K562 (cell line): ENCODE measurements at regions not wholly inside any gene's neighbourhood (a gene's known extent, or its start where the extent isn't known, plus 50 kb on each side); places are given as distances from the start of the nearest gene placed in this dataset.

Experiments used
- ATAC-seq: fragments of 200-7000 bp; cut with Tn5 transposase; 3 replicates; pipeline ENCODE4 v1.9.1; 2020; ENCODE audit warnings: moderate library complexity
- BruUV-seq: library from RNA; stranded (reverse); fragments of 400-500 nt; replicated peaks from 2 replicates; lab custom pipeline; 2021; lab: Mats Ljungman, UMichigan
- CTCF ChIA-PET: fragments of 300-600 bp; formaldehyde crosslinking; extraction: SDS; loops from one replicate; lab custom pipeline; 2021; ENCODE audit warnings: low intra/inter-chr PET ratio; lab: Yijun Ruan, JAX
- POLR2A ChIA-PET: fragments of 300-600, 350-650 bp; sonication (Branson Sonifier 250); formaldehyde crosslinking; extraction: SDS; loops from one replicate; lab custom pipeline; 2021; ENCODE audit warnings: antibody characterized with exemption, inconsistent platforms; lab: Yijun Ruan, JAX
- DNase-seq, 4 experiments: peaks; one replicate each; pipeline versions ENCODE4 v3.0.0 to v3.0.0-alpha.2; 2011 to 2018; ENCODE audit warnings: low spot score in 3 of 4, mixed read lengths in 3 of 4; ENCODE audit errors: extremely low read depth in 1 of 4
- FAIRE-seq: peaks from 2 replicates; lab custom pipeline; 2011; peaks lifted over from hg19 to GRCh38; lab: Jason Lieb, UNC
- H2AFZ ChIP-seq: 2 replicates; pipeline ENCODE4 v1.6.0; 2011; ENCODE audit warnings: low read depth, low read length, control low read depth, inconsistent platforms
- H3K27ac ChIP-seq: fragments of 200-600 bp; 3 replicates; pipeline ENCODE4 v1.8.0; 2011; ENCODE audit warnings: low read depth, mild to moderate bottlenecking, control low read depth, inconsistent platforms, low read length, moderate library complexity, mixed read lengths; ENCODE audit errors: extremely low read depth
- H3K27me3 ChIP-seq, 2 experiments: fragments of 300-600 bp in 1 of 2; 2 replicates in 1 of 2; 3 replicates in 1 of 2; pipeline versions ENCODE4 v1.6.0 to v1.8.0; 2011; ENCODE audit warnings: inconsistent platforms in 2 of 2, low read length in 2 of 2, mild to moderate bottlenecking in 1 of 2, mixed read lengths in 1 of 2, moderate library complexity in 1 of 2; ENCODE audit not compliant: control insufficient read depth in 2 of 2, insufficient read depth in 2 of 2
- H3K36me3 ChIP-seq: fragments of 300-600 bp; 3 replicates; pipeline ENCODE4 v1.8.0; 2011; ENCODE audit warnings: mild to moderate bottlenecking, low read length, inconsistent platforms; ENCODE audit not compliant: control insufficient read depth, insufficient read depth
- H3K4me1 ChIP-seq, 2 experiments: fragments of 200-600 bp in 1 of 2; replicated peaks in 1 of 2; 2 replicates in 1 of 2; 3 replicates in 1 of 2; pipeline versions ENCODE4 v1.5.1 to v1.8.0; 2011; ENCODE audit warnings: inconsistent platforms in 2 of 2, low read length in 2 of 2, mild to moderate bottlenecking in 1 of 2, mixed read lengths in 1 of 2, moderate library complexity in 1 of 2; ENCODE audit not compliant: control insufficient read depth in 2 of 2, insufficient read depth in 2 of 2
- H3K4me2 ChIP-seq: 2 replicates; pipeline ENCODE4 v1.6.1; 2011; ENCODE audit warnings: low read length, control low read depth, inconsistent platforms, mixed read lengths; ENCODE audit not compliant: insufficient read depth
- H3K4me3 ChIP-seq: fragments of 200-600 bp; sonication (generic), shearing (Covaris generic); 2 replicates; pipeline ENCODE4 v1.5.1; 2016; ENCODE audit warnings: control low read depth, inconsistent platforms
- H3K79me2 ChIP-seq: fragments of 200-600 bp; 3 replicates; pipeline ENCODE4 v1.8.0; 2011; ENCODE audit warnings: low read length, inconsistent platforms; ENCODE audit not compliant: control insufficient read depth, insufficient read depth
- H3K9ac ChIP-seq, 2 experiments: 2 replicates each; pipeline versions ENCODE4 v1.6.0 to v1.6.1; 2011; ENCODE audit warnings: low read depth in 2 of 2, low read length in 2 of 2, control low read depth in 1 of 2, inconsistent platforms in 1 of 2, mild to moderate bottlenecking in 1 of 2, mixed read lengths in 1 of 2; ENCODE audit not compliant: insufficient read depth in 1 of 2
- H3K9me1 ChIP-seq: one replicate; pipeline ENCODE4 v1.6.0; 2011; ENCODE audit warnings: inconsistent platforms, mild to moderate bottlenecking, low read length, moderate library complexity; ENCODE audit not compliant: control insufficient read depth, insufficient read depth
- H3K9me3 ChIP-seq: replicated peaks from 2 replicates; pipeline ENCODE4 v1.5.1; 2011; ENCODE audit warnings: low read depth, low read length, inconsistent platforms; ENCODE audit not compliant: control insufficient read depth, insufficient read depth
- H4K20me1 ChIP-seq: replicated peaks from 2 replicates; pipeline ENCODE4 v1.6.1; 2011; ENCODE audit warnings: low read length, inconsistent platforms, mixed read lengths; ENCODE audit not compliant: control insufficient read depth, insufficient read depth
- KLF16 ChIP-seq: IDR thresholded peaks from 2 replicates; pipeline ENCODE4 v1.6.1; 2016; ENCODE audit warnings: antibody characterized with exemption
- PCBP2 ChIP-seq: fragments of 200-400 bp; formaldehyde crosslinking; IDR thresholded peaks from 2 replicates; pipeline ENCODE4 v1.6.1; 2018; ENCODE audit warnings: low read length, low read depth, mild to moderate bottlenecking, moderate library complexity; ENCODE audit not compliant: poor library complexity, severe bottlenecking
- POU5F1 ChIP-seq: fragments of 150-350 bp; IDR thresholded peaks from 2 replicates; pipeline ENCODE4 v1.6.1; 2014; ENCODE audit warnings: borderline replicate concordance, low read length, low read depth, mild to moderate bottlenecking; ENCODE audit not compliant: partially characterized antibody
- U2AF1 ChIP-seq: fragments of 200-400 bp; formaldehyde crosslinking; optimal IDR thresholded peaks from 2 replicates; pipeline ENCODE3; 2017; ENCODE audit warnings: mild to moderate bottlenecking, low read depth, low read length, moderate library complexity
- WGBS: fragments of 100-300 bp; shearing (Covaris generic); methylation state at CpG from one replicate; pipeline ENCODE4 v1.1.6; 2016; ENCODE audit warnings: low coverage, mixed read lengths; ENCODE audit not compliant: insufficient coverage; ENCODE audit errors: missing lambda C conversion rate; 5-methylcytosine and 5-hydroxymethylcytosine counted together
- in situ Hi-C: fragments of 300-500 bp; cut with MboI; formaldehyde crosslinking; loops from 4 replicates; pipeline ENCODE4 v1.15.0; 2018; ENCODE audit warnings: inconsistent platforms, mixed read lengths
- intact Hi-C: fragments of 100-400 bp; cut with micrococcal nuclease; formaldehyde crosslinking; loops from 2 replicates; pipeline ENCODE4 v1.14.2; 2022
- TF ChIP-seq, protein P1 (sequence below): fragments of 250-450 bp; sonication (Bioruptor Pico); IDR thresholded peaks from 2 replicates; pipeline ENCODE4 v1.9.0; 2021; ENCODE audit warnings: mild to moderate bottlenecking
- TF ChIP-seq, protein P2 (sequence below): sonication (generic); formaldehyde crosslinking; IDR thresholded peaks from 2 replicates; pipeline ENCODE4 v1.8.1; 2022; ENCODE audit warnings: missing genetic modification reagents
- TF ChIP-seq, protein P3 (sequence below): sonication (generic); formaldehyde crosslinking; IDR thresholded peaks from 2 replicates; pipeline ENCODE4 v1.8.1; 2022; ENCODE audit warnings: missing genetic modification reagents
- TF ChIP-seq, protein P4 (sequence below): sonication (generic); formaldehyde crosslinking; IDR thresholded peaks from 2 replicates; pipeline ENCODE4 v1.8.1; 2023; ENCODE audit warnings: missing genetic modification reagents, mild to moderate bottlenecking, borderline replicate concordance

DNA sequence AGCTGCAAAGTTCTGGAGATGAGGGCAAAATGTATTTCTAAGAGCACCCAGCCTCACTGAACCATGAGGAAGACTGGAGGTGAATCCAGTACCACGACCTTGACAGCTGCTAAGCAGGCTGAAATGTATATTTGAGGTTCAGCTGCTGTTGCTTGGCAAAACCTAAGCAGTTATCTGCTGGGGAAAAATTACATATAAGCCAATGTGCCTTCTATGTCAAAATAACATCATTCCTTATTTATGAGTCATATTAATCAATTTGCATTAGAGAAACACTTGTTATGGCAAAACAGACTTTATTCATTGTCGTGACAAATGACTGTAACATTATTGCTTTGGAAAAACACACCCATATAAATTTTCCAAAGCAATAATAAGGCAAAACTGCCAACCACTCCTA lies 560.5 kb upstream of the NR5A2 start:
- POLR2A ChIA-PET, result no interaction called here
- 0 out of 2 replicates have a peak, but pooled peaks cover 2% of the 10 kb centered on the region for H3K9me3 ChIP-seq
- ATAC-seq (no peak), DNase-seq (no peak), FAIRE-seq (no peak)
- intact Hi-C loops, result no loop called here
- 0% methylated on average over 2 of the region's 2 CpGs for WGBS
- no peak overlapping the region for H3K9ac ChIP-seq
- BruUV-seq, result no TSS peak
- H2AFZ ChIP-seq, result no peak overlapping the region
- H3K36me3 ChIP-seq, result no peaks in the 10 kb centered on the region
- H3K4me3 ChIP-seq, result no peak overlapping the region
- H3K4me2 ChIP-seq, result no peak overlapping the region
- H3K79me2 ChIP-seq, result no peaks in the 10 kb centered on the region
- H3K4me1 ChIP-seq, result no peaks in the 10 kb centered on the region
- H3K9me1 ChIP-seq, result no peaks in the 10 kb centered on the region
- no peak overlapping the region for H3K27ac ChIP-seq
- in situ Hi-C loops, result no loop called here
- H4K20me1 ChIP-seq, result no peaks in the 10 kb centered on the region
- CTCF ChIA-PET, result no interaction called here
- no peaks in the 10 kb centered on the region for H3K27me3 ChIP-seq
- no peak for TF ChIP-seq PCBP2
- TF ChIP-seq U2AF1, result no peak
- TF ChIP-seq, protein P1, sequence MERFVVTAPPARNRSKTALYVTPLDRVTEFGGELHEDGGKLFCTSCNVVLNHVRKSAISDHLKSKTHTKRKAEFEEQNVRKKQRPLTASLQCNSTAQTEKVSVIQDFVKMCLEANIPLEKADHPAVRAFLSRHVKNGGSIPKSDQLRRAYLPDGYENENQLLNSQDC (CRISPR knock-in tag), result no peak
- no peak for TF ChIP-seq POU5F1
- TF ChIP-seq, protein P2, sequence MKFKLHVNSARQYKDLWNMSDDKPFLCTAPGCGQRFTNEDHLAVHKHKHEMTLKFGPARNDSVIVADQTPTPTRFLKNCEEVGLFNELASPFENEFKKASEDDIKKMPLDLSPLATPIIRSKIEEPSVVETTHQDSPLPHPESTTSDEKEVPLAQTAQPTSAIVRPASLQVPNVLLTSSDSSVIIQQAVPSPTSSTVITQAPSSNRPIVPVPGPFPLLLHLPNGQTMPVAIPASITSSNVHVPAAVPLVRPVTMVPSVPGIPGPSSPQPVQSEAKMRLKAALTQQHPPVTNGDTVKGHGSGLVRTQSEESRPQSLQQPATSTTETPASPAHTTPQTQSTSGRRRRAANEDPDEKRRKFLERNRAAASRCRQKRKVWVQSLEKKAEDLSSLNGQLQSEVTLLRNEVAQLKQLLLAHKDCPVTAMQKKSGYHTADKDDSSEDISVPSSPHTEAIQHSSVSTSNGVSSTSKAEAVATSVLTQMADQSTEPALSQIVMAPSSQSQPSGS (CRISPR knock-in tag), result no peak
- TF ChIP-seq, protein P3, sequence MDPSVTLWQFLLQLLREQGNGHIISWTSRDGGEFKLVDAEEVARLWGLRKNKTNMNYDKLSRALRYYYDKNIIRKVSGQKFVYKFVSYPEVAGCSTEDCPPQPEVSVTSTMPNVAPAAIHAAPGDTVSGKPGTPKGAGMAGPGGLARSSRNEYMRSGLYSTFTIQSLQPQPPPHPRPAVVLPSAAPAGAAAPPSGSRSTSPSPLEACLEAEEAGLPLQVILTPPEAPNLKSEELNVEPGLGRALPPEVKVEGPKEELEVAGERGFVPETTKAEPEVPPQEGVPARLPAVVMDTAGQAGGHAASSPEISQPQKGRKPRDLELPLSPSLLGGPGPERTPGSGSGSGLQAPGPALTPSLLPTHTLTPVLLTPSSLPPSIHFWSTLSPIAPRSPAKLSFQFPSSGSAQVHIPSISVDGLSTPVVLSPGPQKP, result no peak
- TF ChIP-seq, protein P4, sequence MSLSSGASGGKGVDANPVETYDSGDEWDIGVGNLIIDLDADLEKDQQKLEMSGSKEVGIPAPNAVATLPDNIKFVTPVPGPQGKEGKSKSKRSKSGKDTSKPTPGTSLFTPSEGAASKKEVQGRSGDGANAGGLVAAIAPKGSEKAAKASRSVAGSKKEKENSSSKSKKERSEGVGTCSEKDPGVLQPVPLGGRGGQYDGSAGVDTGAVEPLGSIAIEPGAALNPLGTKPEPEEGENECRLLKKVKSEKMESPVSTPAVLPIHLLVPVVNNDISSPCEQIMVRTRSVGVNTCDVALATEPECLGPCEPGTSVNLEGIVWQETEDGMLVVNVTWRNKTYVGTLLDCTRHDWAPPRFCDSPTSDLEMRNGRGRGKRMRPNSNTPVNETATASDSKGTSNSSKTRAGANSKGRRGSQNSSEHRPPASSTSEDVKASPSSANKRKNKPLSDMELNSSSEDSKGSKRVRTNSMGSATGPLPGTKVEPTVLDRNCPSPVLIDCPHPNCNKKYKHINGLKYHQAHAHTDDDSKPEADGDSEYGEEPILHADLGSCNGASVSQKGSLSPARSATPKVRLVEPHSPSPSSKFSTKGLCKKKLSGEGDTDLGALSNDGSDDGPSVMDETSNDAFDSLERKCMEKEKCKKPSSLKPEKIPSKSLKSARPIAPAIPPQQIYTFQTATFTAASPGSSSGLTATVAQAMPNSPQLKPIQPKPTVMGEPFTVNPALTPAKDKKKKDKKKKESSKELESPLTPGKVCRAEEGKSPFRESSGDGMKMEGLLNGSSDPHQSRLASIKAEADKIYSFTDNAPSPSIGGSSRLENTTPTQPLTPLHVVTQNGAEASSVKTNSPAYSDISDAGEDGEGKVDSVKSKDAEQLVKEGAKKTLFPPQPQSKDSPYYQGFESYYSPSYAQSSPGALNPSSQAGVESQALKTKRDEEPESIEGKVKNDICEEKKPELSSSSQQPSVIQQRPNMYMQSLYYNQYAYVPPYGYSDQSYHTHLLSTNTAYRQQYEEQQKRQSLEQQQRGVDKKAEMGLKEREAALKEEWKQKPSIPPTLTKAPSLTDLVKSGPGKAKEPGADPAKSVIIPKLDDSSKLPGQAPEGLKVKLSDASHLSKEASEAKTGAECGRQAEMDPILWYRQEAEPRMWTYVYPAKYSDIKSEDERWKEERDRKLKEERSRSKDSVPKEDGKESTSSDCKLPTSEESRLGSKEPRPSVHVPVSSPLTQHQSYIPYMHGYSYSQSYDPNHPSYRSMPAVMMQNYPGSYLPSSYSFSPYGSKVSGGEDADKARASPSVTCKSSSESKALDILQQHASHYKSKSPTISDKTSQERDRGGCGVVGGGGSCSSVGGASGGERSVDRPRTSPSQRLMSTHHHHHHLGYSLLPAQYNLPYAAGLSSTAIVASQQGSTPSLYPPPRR (CRISPR knock-in tag), result no peak
- TF ChIP-seq KLF16, result no peak
